ENCODE measurements at regions not wholly inside any gene's neighbourhood (a gene's known extent, or its start where the extent isn't known, plus 50 kb on each side); places are given as distances from the start of the nearest gene placed in this dataset.
"Not testable (repeated sequence)": the region's sequence is repeated elsewhere in the genome, so short reads cannot be mapped to it uniquely, and the experiment has no call there.

DNA sequence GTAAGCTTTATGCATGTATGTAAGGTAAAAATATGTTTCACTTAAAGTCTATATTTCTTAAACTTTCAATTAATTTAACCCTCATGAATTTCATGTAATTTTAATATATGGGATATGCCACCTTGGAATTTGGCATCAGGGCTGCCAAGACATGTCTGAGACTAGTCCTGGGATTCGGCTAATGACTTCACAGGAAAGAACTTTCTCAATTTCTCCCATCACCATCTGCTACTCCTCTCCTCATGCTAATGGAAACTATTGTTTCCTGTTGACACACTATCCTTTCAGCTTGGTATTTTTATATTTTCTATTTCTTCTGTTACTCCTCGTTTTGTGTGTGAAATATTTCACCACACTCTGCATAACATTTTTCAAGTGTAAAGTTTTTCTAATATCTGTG is 205.9 kb downstream of the ARL4A start:
- DNase-seq: no peak

DNA sequence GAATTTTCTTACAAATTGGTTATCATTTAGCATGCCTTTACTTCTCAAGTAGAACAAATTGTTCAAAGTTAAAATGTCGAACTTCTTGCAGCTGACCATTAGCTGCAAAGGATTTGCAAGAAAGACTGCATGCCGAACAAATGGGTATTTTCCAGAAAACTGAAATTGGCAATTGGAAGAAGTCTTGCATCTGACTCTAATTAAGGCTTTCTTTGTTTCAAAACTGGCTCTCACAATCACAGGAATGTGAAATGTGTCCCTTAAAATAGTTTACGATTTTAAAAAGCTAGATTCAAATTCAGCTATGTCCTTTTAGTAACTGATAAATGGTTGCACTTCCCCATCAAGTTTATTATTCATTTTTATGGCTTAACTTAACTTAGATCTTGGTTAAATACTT is 207.9 kb downstream of the ARL4A start:
- no peak for DNase-seq

DNA sequence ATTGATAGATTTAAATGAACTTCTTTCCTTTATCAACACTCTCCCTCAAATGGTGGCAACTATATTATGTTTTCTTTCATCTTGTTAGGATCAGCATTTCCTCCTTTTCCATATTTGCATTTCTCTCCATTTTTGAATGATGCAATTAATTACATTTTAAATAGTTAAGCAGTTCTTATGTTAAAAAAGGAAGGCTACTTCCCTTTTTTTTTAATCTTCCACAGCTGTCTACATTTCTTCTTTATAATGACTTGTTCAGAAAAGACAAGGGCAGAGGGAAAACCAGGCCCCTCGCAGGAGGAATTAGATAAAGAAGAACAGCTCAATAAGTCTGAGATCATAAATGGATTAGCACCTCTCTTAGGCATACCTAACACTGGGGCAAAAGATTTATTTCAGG is 208.9 kb downstream of the ARL4A start:
- DNase-seq: peak; percentile 0 to 4

DNA sequence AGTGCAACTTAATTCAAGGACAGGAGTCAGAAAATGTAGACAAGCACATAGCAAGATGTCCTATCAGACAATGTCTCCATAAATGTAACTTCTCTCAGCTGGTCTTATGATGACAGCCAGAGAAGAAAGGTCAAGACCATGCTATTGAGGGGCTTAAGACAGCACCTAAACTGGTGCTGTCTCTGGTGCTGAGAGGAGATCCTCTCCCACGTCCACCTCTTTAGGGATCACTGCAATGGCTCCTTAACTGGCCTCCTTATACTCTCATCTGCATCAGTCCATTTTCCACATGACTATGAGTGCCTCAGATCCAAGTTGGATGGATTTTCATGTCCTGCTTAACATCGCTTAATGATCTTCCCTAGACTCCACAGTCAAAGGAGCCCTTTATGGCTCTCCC is 210.6 kb downstream of the ARL4A start:
- DNase-seq: no peak

DNA sequence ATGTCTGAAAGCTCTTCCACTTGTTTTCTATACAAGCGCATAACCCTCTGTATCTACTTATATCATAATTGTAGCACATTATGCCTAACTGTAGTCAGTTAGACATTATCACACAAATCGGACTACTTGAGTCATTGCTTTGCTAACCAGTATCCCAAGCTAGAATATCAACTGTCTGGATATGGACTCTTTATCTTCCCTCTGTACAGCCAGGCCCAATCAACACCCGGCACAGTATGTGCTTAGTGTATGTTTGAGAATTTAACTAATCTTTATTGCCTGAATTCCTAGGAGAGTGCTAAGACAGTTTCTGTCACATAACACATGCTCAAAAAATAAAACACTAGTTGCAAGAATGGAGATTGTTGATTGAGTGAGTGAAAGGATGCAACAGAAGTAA is 211.2 kb downstream of the ARL4A start:
- no peak for DNase-seq

DNA sequence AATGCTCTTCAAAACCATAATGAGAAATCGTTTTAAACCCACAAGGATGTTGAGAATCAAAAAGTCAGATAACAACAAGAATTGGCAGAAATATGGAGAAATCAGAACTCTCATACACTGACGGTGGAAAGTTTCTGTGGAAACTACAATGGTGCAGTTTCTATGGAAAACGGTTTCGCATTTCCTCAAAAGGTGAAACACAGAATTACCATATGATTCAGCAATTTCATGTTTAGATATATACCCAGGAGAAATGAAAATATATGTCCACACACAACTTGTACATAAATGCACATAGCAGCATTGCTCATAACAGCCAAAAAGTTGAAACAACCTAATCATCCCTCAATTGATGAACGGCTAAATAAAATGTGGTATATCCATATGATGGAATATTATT is 218.2 kb downstream of the ARL4A start:
- no peak for DNase-seq

DNA sequence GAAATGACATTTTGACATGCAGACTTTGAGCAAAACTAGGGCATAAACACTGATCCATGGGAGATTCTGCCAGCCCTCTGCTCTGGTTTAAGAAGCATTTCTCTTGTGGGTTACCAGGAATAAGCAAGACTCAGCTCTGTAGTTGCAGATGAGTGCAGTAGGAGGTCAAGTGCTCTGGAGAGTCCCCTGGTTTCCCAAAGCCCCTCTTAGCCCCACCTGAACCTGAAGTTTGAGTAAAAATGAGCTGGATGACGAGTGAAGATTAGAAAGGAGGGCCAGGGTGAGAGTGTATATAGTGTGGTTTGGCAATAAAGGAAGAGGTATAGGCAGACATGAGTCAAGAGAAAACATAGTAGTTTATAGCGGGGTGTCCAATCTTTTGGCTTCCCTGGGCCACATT is 220.3 kb downstream of the ARL4A start:
- DNase-seq: no peak

DNA sequence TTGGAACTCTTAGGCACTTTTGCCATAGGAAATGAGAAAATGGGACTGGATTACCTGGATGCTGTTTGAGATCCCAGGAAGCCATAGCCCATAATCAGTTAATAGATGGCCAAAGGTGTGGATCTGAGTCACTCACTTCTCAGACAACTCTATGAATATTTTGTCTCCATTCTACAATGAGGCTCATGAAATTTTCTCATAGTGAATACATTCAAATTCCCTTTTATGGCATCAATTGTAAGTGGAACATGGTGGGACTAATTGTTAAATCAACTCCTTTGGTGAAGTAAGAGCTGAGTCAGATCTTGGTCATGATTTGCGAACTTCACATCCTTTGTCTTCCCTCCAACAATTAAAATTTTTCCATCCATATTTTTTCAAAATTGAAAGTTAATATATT is 222.1 kb downstream of the ARL4A start:
- DNase-seq: no peak

DNA sequence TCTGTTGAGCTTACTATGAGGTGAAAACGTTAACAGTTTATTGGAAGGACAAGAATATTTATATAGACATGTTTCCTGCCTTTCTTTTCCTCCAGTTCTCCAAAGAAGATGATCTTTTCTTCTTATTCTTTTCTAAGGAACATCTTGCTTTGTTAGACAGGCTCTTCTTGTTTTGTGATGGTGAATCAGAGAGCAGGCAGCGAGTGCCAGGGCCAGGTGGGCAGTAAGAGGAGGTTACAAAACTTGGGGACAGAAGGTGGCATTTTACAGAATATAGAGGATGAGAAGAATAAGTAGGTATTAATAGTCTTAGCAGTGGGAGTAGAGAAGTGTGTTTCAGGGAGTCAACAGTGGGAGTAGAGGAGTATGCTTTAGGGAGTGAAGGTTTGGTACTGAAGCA is 223.6 kb downstream of the ARL4A start:
- no peak for DNase-seq

DNA sequence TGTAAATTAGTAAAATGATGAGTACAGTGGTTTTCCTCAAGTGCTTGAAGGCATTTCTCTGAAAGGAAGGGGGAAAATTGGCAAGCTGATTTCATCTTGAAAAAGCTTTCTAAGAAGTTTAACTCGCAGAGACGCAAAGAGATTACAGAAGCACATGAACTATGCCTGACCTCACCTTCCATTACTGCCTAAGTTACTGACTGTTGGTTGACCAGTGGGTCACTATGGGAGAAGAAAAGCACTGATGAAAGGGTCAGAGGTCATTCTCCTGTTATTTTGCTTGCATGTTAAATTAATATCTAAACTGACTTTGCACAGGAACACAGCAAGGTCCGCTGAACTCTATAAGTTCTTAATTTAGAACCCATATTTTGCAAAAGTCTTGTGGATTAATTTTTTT is 225.6 kb downstream of the ARL4A start:
- no peak for DNase-seq

DNA sequence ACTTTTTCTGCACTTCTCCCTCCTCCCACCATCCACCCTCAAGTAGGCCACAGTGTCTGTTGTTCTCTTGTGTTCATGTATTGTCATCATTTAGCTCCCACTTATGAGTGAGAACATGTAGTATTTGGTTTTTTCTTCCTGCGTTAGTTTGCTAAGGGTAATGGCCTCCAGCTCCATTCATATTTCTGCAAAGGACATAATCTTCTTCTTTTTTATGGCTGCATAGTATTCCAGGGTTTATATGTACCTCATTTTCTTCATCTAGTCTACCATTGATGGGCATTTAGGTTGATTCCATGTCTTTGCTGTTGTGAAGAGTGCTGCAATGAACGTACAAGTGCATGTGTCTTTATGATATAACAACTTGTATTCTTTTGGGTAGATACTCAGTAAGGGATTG is 230.4 kb downstream of the ARL4A start:
- DNase-seq: no peak

DNA sequence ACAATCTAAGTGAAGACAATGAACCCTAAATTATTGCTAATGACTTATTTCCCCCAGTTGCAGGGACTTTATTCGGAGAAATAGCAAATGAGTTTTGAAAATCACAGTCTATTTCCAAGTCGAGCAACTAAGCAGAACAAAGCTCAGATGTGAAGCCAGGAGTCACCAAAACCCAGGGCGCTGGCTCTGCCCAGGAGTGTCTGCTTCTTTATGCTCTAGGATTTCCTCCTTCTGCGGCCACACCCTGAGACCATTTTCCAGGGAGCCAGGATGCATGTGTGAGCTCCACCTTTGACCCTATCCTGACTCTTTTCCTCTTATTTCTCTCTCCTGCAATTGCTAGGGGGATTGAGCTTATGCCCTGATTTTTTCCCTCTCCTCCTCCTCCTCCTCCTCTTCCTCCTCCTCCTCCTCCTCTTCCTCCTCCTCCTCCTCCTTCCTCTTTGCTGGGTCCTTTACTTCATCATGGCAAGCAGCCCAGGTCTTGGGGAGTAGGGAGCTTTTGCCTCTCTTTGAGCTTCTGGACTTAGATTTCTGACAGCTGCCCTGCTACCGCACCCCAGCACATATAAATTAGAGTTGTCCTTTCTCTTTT is 234.4 kb downstream of the ARL4A start:
- no peak for DNase-seq

DNA sequence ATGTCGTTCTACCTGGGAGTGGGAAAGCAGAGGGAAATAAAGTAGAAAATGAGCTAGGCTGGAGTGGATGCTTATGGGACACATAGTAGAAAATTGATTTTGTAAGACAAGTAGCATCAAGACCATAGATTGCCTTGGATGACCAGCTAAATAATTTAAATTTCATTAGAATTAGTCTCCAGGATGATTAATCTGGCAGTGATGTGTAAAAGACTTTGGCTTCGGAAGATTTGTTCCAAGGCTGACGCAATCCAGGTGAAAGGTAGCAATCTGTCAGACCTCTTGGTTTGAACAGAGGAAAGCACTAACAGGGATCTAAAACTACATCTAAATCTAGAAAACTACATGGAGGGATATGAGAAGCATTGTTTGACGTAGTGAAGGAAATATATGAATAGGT is 236.5 kb downstream of the ARL4A start:
- no peak for DNase-seq

DNA sequence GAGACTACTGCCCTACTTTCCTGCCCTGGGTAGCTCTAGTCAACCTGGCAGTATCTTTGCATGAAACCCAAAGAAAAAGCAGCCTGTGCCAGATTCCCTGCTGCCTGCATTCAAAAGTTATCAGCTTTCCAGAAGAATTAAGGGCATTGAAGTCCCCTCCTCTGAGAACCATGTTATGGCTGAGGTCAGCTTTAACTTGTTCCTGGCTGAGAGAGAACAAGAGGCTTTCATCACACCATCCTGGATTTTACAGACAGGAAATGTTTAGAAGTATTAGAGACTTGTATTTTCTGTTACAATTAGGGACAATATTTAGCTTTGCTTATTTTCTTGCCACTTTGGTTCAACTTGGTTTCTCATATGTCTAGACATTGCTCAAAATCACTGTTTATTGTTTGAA is 238.8 kb downstream of the ARL4A start:
- DNase-seq: no peak

DNA sequence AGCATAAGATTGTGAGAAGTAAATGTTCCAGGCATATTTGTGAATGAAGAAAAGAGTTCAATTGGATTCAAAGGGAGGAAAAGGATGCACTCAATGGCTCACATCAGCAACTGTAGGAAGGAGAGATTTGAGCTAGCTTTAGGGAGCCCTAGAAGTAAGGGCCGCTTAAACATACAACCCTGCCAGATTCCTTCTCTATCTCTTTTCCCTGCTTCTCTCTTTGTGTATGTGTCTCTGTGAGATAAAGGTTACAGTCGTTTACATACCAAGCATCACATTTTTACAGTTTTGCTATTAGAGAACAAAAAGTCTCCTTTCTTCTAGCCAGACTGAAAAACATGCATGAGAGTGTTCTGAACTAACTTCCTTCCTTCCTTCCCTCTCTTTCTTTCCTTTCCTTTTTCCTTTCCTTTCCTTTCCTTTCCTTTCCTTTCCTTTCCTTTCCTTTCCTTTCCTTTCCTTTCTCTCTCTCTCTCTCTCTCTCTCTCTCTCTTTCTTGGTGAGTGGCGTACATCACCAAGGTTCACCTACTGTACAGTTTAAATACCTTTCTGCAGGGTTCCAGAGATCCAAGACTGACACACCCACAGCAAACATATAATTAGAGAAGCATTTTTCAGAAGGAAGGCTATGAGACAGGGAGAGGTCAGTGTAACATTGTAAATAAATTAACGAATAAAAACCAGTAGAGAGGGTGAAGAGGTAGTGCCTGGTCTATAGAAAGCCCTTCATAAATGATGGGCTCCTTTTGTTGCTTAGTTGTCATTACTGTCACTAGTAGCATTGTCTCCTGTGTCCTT is 240.4 kb downstream of the ARL4A start:
- DNase-seq: no peak

DNA sequence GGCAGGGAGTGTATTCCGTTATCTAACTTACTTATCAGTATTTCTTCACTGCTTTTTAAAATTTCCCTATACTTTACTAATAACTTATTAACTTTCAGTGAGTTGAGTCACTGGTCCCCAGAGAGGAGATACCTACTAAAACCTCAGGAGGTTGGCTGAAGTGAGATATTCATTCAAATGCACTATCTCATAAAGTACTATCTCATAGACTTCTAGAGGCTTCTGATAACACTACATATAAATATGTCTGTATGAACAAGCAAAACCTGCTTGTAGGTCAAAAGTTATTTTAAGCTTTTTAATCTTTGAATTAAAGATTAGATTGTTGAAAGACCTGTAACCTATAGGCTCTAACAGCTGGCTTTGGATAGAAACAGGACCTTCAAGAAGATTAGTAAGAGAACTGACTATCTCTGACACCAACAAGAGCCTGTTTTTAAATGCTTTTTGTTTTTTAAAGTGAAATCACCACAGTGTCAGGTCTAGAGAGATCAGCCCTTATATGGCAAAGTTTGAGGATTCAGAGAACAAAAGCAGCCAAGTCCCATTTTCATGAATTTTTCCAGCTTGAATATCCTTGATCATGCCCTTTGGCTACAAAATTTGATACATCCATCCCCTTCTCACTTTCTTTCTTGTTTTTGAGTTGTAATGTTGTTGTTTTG is 242.2 kb downstream of the ARL4A start:
- DNase-seq: no peak

DNA sequence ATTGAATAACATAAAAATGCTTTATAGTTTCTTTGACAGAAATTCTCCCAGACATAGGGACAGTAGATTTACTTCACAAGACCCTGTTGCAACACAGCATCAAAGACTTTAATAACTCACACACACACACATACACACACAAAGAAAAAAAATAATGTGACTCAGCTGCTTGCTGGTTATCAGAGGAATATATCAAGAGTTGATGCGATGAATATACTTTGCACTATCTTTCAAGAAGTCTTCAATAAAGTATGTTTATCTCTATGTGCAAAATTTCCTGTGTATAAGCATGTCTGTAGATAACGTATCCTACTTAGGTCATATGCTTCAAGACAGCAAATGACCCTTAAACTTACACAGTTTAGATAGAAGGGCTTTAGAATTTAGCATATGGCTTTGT is 243.1 kb downstream of the ARL4A start:
- DNase-seq: no peak

DNA sequence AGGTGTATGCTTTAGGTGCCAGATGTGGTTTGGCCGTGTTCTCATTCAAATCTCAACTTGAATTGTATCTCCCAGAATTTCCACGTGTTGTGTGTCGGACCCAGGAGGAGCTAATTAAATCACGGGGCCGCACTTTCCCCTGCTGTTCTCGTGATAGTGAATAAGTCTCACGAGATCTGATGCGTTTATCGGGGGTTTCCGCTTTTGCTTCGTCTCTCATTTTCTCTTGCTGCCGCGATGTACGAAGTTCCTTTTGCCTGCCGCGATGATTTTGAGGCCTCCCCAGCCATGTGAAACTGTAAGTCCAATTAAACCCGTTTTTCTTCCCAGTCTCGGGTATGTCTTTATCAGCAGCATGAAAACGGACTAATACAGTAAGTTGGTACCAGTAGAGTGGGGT is 244.0 kb downstream of the ARL4A start:
- not testable (repeated sequence) for DNase-seq

DNA sequence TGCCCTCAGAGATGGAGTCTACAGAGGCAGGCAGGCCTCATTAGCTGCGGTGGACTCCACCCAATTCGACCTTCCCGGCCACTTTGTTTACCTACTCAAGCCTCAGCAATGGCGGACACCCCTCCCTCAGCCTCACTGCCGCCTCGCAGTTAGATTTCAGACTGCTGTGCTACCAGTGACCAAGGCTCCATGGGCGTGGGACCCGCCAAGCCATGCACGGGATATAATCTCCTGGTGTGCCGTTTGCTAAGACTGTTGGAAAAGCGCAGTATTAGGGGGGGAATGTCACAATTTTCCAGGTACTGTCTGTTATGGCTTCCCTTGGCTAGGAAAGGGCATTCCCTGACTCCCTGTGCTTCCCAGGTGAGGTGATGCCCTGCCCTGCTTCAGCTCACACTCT is 252.3 kb downstream of the ARL4A start:
- DNase-seq: no peak

DNA sequence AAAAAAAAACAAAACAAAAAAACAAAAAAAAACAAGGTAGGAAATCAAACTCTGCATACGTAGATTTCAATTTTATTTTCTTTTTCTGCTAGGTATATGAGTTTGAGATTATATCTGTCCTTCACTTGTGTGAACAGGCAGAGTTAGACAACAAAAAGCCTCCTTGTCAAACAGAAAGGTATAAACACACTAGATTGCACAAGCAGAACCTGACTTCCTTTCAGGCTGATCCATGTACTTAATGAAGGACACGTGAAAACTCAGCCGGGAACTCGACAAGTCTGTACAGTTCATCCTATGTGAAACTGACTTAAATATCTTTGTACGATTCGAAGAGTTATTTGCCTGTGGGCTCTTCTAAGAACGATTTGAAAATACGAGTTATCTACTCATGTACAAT is 254.1 kb downstream of the ARL4A start:
- no peak for DNase-seq

DNA sequence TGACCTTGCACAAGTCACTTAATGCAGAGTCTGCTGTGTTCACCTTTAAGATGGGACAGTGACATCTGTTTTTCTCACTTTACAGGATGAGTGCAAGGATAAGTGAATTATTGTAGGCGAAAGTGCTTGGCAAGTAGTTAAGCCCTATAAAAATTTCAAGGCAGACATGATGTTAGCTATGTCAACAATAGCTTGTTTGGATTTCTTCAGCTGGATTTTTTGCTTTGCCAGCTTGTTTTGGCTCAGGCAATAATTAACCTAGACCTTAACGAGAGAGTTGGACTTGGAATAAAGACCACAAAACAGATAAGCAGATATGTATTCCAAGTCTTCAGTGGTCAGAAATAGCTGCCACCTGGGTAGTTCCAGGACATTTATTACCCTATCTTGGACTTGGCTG is 255.2 kb downstream of the ARL4A start:
- no peak for DNase-seq

DNA sequence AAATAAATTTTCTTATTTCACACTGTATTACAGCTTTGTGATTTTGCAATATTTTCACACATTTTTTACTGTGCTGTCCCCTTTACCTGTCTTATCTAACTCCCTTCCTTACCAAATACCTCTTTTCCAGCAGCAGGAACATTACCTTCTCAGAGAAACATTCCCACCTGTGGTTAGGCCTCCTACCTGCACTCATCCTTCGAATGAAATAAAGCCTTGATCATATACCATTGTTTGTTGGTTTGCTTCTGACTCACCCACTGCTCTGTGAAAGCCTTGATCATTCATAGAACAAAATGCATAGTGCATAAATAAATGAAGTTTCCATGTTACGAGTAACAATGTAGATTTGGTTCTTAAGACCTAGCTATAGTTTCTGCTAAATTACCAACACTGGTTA is 256.3 kb downstream of the ARL4A start:
- no peak for DNase-seq

DNA sequence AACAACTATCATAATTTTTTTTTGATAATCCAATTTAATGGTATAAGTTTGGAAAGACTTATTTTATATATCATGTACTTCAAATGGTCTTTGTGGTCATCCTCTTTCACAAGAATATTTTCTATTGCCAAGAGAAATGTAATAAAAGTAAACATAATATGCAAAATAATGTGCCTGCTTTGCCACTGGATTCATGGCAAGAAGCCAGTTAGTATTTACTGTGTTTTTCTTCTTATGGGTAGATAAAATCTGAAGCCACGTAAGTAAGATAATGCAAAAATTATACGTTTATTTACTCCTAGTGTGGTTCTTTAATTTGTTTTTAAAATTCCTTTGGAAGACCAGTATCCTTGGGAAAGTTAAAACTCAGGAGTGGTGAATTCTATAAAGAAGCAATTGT is 258.5 kb downstream of the ARL4A start:
- no peak for DNase-seq

DNA sequence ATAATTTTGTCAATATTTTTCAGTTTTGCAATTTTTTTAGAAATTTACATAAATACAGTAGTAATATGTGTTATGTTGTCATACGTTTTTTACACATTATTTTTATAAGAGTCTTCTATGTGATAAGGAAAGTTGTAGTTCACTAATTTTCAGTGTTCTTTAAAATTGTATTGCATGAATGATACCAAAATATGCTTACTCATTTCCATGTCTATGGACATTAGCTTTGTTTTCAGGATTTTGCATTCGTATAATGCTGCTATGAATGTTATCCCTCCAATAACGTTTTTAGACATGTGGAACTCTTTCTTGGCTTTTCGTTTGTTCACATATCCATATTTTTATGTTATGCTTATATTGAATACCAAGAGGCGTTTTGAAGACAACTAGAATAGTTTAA is 260.0 kb downstream of the ARL4A start:
- DNase-seq: no peak

Data from inflammatory macrophage treated with lipopolysaccharide for 1 hour (primary cell).